Left renal pelvis (tissue), 4 donors: ENCODE measurements at regions not wholly inside any gene's neighbourhood (a gene's known extent, or its start where the extent isn't known, plus 50 kb on each side); places are given as distances from the start of the nearest gene placed in this dataset.

ENCODE experiments used
- DNase-seq, 4 donors: peaks; one replicate each; pipeline ENCODE4 v3.0.0-alpha.2; 2013; ENCODE audit warnings: low read depth in 4 of 4, low spot score in 3 of 4

DNA sequence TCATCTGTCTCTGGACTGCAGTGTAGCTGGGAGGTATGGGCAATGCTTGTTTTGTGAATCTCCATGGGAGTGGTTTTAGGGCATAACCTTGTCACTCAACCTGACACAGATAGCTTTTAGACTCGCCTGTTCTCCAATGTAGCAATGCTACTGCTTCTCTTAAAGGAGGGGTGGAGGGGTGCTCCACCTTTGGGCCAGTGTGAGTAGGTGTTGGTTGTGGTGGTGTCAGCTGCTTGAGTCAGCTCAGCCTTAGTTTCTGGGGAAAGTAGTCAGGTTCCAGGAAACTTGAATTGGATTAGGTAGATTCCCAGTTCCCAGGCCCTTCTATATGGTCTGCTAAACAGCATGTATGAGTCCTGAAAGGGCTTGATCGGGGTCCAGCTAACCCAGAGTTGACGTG, 91.1 kb upstream of the PLPPR1 start:
- no peak for DNase-seq

DNA sequence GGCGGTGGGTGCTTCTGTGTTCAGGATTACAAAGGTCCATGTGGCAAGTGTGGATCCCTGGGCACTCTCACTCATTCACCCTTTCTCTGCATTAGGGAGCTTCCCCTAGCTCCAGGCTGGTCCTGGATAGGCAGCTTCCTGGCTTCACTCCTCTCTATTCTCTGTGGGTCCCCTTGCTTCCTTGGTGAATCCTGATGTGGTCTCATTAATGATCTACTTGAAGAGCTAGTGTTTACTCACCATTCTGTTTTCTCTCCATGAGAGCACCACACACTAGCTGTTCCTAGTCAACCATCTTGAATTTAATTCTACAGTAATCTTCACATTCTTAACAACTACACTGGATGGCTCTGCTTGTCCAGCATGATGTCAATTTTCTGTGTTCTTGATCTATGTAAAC, 90.0 kb upstream of the PLPPR1 start:
- DNase-seq: no peak

DNA sequence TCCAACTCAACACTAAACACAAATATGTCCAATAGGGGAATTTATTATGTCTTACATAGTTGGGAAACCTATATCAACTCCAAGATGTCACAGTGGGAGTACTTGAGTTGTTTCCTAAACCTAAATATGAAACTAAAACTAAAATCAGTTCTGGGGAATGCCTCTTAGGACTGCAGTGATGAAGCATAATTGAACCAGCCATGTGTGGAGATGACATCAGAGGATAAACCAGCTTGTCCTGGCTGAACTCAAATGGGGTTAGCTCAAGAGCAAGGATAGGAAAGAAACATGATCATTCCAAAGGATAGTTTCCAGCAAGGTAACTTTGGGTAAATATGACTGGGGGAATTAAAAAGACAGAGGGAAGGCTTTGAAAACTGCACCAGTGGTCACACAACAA, 88.9 kb upstream of the PLPPR1 start:
- no peak for DNase-seq

DNA sequence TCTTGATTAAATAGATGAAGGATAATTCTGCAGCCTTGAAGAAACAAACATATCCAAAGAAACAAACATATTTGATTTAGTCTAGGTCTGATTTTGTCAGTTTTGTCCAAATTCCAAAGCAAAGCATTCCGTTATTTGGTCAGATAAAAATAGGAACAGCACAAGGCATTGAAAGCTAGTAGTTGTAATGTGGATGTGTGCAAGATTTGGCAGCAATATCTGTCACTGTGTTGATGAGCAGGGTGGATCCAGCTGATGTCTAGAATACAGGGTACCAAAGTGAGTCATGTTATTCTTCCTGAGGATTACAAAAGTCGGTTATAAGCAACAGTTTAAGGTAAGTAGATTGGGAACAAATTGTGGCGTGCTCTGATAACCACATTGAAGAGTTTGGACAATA, 69.3 kb upstream of the PLPPR1 start:
- DNase-seq: no peak
